Muscle of back (tissue), 3 donors: ENCODE measurements at regions not wholly inside any gene's neighbourhood (a gene's known extent, or its start where the extent isn't known, plus 50 kb on each side); places are given as distances from the start of the nearest gene placed in this dataset.

Experiments
- DNase-seq, 3 donors: peaks; one replicate each; pipeline versions ENCODE4 v3.0.0 to v3.0.0-alpha.2; 2013

- no peak for DNase-seq
These were observed 274.4 kb upstream of the IRX1 start for GRCh38 chr5:3321119-3321760.

GRCh38 chr5:3320317-3320875 lies 275.2 kb upstream of the IRX1 start:
- DNase-seq, result no peak

- no peak for DNase-seq
These were observed 278.4 kb upstream of the IRX1 start for GRCh38 chr5:3317051-3317795.

DNA sequence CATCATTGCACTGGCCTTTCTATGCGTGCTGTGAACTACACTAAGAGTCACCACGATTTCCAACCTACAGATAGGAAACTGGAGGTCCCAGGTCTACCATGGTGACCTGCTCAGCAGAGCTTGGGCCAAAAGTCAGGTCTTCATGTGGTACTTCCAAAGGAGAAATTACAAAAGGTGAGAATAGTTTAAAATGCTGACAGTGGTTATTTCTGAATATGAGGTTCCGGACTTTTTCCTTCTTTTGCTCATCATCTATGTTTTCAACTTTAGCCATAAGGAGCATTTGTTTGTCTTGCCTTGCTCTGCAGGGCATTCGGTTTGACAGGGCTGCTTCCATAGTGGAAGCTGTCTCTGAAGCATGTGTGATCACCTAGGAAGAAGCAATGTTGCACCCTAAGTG lies 282.1 kb upstream of the IRX1 start:
- DNase-seq, result no peak

DNA sequence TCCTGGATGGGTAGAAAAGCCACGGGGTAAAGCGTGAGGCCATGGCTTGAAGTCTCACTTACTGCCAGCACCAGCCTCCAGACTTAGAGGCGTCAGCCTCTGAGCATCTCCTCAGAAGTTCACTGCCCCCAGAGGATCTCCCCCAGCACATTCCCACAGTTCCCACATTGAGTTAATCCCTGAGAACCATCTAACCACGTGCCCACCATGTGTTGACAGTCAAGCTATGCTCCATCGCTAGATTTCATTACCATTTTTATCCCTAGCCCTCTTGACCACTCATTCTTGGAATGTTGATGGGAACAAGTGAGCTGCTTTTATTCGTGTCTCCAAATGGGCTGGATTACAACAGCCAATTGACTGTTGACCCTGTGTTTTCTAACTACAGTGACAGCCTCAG lies 283.3 kb upstream of the IRX1 start:
- no peak for DNase-seq

DNA sequence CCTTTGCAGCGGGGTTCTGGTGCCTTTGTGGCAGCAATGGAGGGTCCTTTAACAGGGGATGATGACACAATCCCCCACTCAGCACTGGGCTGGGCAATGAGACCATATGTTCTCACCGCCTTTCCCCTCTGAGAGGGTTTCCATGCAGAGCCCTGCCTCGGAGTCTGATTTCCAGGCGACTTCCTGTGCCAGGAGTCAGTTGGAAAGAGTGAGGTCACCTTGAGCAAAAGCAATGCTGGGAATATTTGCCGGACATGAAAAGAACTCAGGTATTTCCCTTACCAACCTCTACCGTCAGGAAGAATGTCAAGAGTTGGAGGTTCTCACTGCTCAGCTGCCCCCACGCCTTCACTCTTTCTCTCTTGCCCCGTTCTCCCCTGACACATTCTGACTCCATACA lies 284.2 kb upstream of the IRX1 start:
- DNase-seq, result no peak

DNA sequence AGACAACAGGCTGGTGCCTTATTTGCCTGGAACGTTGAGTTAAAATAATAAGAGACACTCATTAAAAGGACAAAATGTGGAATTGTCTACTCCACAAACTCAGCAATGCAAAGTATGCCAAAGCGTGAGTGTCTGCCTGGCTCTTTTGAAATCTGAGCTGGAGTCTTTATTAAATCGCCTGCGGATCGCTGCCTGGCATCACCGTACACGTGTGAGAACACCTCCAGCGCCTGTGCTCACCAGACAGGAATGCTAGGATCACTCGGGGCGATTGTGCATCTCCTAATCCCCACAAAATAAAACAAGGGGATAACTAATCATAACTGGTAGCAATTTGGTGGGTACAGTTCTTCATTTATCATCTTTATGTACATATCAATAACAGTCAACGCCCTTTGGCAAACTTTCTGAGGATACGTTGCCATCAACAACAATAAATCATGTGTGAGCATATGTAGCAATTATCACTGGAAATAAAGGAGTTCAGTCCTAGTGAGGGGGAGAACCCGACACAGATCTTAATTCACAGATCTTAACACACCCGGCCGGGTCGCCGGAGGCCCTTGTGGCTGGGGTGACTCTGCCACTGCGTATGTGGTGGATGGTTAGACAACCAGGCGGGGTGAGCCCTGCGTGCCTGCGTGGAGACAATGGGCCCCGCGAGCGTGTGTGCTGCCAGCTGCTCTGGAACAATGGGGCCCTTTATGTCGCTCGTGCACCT lies 284.9 kb upstream of the IRX1 start:
- DNase-seq, result peak in 2 of 3 donors; percentile 16 to 71

DNA sequence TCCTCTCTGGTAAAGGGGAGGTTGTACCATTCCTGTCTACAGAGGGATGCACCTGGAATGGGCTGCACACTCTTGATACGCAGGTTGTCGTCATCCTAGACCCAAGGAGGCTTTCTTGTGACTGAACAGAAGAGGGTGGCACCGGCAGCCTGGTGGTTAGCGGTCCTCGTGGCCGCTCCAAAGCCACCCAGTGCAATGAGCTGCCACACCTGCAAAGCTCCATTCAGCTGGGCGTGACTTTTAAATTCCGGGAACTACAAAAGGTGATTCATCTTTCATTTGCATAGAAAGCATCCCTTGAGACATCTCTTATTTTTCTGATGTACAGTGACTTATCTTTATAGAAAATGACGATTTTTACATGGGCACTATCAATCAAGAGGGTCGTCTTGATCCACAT lies 286.1 kb upstream of the IRX1 start:
- DNase-seq, result no peak

DNA sequence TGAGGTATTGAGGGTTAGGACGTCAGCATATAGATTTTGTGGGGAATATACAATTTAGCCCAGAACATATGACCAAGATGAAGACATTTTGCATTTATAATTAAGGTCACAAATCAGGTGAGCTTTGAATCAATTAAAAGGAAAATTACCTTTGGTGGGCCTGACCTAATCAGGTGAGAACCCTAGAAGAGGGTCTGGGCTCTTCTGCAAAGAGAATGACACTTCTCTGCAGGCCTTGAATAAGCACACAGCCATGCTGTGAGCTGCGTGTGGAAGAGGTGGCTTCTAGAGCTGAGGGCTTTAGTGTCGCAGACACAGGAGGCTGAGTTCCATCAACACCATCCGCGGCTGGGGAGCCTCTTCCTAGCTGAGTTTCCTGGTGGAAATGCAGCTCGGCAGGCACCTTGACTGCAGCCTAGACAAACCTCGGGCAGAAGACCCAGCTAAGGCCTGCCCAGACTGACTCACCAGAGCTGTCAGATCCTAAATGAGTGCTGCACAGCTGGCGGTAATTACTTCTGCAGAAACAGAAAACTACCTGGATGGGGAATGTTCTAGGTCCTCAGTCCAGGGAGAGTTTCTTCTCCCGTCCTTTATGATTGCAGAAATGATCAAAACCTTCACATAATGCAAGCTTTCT lies 287.5 kb upstream of the IRX1 start:
- no peak for DNase-seq

GRCh38 chr5:3305432-3305831 lies 290.2 kb upstream of the IRX1 start:
- DNase-seq, result no peak

DNA sequence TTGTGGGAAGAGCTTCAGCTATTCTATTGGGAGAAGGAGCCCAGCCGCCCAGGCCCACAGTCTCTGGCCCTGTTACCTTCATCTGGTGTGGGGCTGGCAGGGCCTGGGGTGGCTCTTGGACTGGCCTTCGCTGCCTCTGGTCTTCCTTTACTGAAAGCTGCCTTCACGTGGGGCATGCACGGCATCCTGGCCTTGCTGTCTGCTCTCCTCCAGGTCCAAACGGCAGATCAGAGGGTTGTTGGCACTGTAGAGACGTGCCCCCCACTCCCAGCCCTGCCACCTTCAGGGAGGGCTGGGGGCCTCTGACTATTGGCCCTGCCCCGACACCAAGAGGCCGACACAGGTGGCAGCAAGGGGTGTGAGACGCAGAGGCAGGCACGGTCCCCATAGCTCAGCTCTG lies 291.3 kb upstream of the IRX1 start:
- DNase-seq, result peak in 1 of 3 donors; percentile 16

GRCh38 chr5:3303777-3304176 lies 291.9 kb upstream of the IRX1 start:
- DNase-seq, result peak; percentile 56 to 78 (median 62)

DNA sequence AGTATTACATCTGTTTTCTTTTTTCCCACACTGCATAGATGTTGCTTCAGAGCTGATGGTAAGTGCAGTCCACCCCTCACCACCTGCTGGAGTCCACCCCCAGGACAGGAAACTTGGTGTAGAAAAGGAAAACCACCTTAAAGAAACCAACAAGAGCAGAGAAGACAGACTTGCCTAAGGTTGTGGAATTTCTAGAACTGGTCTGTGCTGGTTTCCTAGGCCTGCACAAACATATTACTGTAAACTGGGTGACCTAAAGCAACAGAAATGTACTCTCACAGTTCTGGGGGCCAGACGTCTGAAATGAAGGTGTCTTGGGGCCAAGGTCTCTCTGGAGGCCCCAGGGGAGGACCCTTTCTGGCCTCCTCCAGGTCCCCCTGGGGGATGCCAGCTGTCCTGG lies 293.4 kb upstream of the IRX1 start:
- DNase-seq, result peak in 1 of 3 donors; percentile 12

DNA sequence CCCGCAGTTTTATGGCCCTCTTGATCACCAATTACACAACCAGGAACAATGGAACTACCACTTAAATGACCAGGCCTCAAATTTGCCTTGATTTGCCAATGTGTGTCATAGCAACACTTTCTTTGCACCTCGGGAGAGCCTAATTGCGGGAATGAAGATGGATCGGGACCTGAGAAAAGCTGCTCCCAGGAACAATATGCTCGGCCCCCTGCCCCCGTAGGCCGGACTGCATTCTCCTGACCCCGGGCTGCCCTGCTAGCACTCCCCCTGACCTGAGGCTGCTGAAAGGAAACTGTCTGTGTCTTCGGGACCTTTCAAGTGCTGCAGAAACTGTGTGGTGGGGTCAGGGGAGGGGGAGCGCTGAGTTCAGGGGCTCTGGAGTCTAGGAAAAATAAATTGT lies 294.3 kb upstream of the IRX1 start:
- DNase-seq, result no peak

GRCh38 chr5:3300726-3301125 lies 294.9 kb upstream of the IRX1 start:
- DNase-seq, result no peak

DNA sequence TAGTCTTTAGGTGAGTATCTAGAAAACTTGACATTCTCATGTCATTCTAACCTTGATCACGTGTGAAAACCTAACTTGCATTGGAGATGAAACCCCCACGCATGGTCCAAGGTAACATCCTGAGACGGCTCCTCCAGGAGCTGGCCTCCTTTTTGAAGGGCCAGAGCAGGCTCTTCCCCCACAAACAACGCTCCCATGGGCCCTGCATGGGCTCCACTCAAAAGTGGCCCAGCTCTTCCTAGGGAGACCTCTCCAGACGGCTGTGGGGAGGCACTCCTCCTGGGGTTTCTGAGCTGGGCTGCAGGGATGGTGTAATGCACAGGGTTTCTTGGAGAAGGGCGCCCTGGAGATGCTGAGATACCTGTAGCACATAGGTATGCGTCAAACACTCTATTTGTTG lies 296.2 kb upstream of the IRX1 start:
- no peak for DNase-seq

DNA sequence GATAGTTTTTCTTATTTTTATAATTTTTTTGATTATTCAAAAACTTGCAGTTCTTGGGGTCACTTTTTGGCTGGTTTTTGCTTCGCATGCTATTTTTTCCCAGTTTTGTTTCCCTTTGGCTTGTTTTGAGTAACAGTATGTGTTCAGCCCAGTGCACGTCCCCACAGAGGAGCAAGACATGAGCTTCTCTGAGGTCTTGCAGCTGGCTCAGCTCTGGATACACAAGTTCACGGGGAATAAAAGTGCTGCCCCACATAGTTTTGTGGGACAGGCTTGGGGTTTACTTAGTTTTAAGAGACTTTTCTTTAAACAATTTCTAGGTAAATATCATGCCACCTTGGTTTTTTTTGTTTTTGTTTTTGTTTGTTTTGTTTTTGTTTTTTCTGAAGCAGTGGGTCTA lies 297.8 kb upstream of the IRX1 start:
- no peak for DNase-seq

GRCh38 chr5:3288325-3288724 lies 307.3 kb upstream of the IRX1 start:
- DNase-seq, result no peak

DNA sequence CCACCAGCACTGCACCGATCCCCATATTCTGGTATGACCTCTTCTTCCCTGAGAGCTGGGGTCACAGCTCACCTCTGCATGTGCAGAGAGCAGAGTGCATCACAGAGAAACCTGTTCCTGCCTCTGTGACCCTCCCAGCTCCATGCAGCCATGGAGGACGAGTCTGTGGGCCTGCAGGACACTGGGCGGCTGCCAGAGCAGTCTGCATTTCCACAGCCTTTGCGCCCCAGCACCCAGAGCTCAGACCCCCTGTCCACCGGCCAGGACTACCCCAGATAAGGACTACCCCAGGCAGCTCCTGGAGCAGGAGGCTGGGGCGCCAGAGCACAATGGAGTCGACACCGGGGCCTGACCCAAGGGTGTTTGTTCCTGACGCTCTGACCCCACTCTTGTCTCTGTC lies 308.1 kb upstream of the IRX1 start:
- no peak for DNase-seq

DNA sequence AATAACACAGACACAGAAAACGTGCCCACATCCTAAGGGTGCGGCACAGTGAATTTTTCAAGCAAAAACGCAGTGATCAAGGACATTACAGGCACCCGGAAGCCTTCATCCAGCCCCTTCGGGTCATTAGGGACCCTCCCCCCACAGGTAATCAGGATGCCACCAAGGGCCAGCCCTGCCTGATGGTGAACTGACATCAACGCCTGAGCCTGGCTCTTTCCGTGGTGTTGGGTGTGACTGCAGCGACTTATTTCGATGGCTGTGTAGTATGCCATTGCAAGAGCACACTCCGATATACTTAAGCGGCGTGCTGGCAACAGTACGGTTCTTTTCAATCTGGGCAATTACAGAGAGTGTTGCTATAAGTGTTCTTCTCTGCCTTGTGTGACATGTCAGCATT lies 310.0 kb upstream of the IRX1 start:
- DNase-seq, result no peak

- no peak for DNase-seq
These were observed 311.1 kb upstream of the IRX1 start for GRCh38 chr5:3284506-3284905.

DNA sequence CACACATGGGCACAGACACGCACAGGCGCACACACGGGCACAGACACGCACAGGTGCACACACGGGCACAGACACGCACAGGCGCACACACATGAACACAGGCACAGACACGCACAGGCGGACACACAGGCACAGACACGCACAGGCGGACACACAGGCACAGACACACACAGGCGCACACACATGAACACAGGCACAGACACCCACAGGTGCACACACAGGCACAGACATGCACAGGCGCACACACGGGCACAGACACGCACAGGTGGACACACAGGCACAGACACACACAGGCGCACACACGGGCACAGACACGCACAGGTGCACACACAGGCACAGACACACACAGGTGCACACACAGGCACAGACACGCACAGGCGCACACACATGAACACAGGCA lies 312.8 kb upstream of the IRX1 start:
- DNase-seq, result no peak
